Stimulated activated CD4-positive, alpha-beta T cell treated with anti-CD3 and anti-CD28 coated beads, Interleukin-12 subunit alpha, Interleukin-12 subunit beta, amount 100 ng/mL, for 24 hours (primary cell): ENCODE measurements at regions not wholly inside any gene's neighbourhood (a gene's known extent, or its start where the extent isn't known, plus 50 kb on each side); places are given as distances from the start of the nearest gene placed in this dataset.

ENCODE experiments used
- DNase-seq, 2 experiments: peaks; one replicate each; pipeline ENCODE4 v3.0.0-alpha.2; 2020; ENCODE audit warnings: low read depth in 2 of 2

DNA sequence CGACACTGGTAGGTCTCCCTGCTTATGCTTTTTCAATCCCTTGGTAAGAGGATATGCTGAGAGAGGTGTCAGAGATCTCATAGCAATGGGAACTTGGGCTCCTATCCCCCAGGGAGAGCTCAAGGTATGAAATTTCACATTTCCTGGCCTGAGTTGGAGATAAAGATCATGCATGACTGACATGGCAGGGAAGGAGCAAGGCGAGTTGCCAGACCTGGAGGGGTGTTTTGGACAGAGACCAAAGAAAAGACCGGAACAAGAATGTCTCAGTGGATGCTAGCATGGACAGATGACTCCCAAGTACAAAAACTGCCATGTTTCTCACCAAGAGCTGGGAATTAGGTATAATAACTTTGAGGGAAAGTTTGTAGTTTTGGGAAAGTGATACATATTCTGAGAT lies 334.1 kb upstream of the B3GALT2 start:
- no peak for DNase-seq

DNA sequence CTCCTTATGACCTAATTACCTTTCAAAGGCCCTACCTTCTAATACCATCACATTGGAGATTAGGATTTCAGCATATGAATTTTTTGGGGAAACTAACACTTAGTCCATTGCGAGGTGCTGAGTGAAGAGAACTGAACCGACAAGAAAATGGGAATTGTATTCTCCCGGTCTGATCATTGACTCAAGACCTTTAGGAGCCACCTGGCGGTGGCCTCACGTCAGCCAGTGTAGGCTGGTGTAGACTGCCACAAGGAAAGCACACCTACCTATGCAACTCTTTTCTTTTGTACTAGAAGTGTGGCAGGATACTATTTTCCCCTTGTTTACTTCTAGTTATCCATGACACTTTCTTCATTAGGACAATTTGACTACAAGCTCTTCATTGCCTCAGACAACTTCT lies 333.5 kb upstream of the B3GALT2 start:
- DNase-seq = no peak

DNA sequence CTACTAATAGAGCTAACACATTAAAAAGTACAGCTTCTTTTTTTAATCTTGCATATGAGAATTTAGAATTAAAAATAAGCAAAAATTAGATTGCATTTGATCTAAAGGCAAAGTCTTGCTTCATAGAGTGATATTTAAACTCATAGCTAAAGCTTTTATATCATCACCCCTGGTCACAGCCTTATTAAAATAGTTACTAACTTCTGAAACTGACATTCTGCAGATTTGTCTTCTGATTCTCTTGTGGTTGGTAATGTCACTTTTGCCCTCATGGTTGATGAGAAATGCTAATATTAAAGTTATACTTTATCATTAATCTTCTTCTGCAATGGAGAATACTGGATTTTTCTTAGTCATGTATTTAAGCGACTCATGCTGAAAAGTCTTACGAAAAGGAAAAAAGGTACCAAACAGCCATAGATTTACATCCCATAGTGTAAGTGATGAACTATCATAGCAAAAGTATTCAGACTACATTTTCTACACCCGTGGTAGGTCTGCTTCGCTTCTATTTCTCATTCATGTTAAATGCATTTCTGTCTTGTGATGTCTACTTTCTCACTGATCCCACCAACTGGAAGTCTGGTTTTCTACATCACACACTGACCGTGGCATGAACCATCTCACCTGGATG lies 330.5 kb upstream of the B3GALT2 start:
- no peak for DNase-seq

DNA sequence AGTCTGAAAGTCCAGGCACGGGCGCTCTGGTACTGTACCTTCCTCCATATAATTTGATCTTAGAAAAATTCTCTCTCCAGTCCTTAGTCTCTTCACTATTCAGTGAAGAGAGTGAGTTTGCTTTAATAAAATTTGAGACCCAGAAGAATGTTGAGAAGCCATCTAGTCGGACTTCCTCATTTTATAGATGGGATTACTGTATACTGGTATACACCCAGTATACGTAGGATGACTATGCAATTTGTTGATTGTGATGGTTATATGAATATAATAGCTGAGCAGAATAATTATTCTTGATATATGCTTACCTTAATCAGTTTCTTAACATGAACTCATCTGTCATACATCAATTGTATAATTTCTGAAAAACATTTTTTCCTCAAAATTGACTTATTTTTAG lies 328.0 kb upstream of the B3GALT2 start:
- no peak for DNase-seq

DNA sequence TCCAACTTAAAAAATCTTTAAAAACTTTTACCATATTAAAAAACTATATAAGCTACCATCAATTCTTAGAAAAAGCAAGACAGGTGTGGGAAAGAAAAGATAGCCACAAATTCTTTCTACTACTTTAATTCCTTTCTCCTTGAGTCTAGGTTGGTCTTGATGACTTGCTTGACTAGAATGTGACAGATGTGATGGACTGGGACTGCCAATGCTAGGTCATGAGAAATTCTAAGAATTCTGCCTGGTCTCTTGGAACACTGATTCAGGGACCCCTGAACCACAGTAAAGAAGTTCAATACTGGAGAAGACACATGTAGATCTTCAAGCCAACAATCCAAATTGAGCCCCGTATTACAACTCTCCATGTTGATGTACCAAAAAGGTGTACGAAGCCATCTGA lies 326.6 kb upstream of the B3GALT2 start:
- no peak for DNase-seq

DNA sequence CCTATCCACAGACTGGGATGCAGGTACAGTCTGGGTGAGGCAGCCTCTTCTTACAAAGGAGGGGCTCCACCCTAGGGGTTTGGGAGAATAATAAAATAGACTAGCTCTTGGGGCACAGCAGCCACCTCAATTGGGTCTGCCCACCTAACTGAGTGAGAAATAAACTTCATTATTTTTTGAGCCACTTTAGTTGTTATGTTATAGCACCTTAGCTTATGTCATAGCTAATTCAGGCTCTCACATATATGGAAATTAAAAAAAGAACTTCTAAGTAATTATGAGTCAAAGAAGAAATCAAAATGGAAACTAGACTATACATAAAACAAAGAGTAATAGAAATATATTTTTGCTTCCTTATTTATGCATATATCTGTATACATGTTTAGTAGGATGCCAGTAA lies 318.5 kb upstream of the B3GALT2 start:
- no peak for DNase-seq

DNA sequence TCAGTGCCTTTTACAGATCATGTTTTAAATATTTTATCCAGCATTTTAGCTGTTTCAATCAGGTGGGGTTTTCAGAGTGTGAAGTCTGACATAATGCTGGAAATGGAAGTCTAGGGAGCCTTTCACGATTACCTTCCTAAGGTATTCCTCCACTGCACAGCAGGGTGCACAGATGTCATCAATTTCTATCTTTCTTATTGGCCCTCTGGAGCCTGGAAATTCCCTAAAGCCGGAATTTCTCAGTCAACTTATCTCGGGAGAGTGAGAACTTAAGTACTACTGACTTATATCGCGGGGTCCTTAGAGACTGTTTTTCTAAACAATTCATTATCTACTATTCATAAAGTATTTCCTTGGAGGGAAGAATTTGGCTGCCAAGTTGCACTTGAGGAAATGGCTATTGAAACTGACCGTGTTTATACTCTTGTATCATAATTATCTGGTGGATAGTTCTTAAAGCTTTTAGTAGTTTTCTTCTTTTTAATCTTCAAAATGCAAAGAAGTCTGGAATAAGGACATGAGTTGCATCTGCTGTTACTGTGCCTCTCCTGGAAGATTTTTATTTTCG lies 311.8 kb upstream of the B3GALT2 start:
- no peak for DNase-seq

DNA sequence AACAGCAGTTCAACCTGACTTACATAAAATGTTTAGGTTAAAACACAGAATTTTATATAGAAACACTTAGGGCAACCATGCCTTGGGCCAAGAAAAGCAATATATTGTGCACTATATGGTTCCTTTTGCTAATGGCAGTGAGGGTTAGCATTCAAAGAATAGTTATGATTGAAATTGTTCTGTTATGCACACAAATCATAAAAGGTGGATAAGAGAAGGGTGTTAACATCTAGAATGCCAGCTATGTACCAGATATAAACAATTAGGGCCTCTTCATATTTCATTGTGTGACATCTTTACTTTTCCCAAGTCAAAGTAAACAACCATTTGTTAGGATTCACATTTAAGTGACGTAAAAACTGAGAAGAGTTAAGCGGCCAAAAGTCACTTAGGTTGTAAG lies 308.0 kb upstream of the B3GALT2 start:
- DNase-seq = no peak

DNA sequence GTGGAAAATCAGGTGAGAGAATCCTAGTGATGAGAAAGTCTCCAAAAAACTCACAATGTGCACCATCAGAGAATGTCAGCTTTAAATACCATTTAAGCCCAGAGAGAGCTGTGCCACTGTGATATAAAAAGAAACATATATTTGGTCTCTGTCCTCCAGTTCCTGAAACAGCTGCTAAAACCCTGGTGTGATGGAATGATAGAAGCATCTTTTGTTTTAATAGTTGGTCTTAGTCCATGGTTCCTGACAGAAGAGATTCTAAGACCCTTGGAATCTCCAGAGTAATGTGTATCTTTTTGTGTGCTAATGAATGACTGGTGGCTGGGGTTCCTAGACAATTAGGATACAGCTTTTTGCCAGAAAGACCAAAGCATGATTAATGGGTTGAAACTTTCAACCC lies 302.8 kb upstream of the B3GALT2 start:
- DNase-seq = no peak

DNA sequence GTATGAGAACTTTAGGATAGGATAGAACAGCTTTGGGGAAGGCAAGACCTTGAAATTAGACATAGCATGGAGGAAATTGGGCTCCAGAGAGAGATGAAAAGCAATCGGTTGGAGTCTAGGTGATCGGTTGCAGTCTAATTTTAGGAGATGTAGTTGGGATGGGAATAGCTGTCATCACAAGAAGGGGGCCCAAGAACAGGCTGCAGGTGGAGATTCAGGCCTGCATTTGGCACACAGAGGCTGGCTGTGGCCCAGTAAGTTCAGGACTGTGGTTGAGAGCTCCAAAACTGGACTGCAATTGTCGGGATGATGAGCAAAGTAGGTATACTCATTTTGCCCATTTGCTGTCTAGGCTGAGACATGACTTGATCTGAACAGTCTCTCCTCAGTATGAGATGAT lies 301.3 kb upstream of the B3GALT2 start:
- DNase-seq = no peak

DNA sequence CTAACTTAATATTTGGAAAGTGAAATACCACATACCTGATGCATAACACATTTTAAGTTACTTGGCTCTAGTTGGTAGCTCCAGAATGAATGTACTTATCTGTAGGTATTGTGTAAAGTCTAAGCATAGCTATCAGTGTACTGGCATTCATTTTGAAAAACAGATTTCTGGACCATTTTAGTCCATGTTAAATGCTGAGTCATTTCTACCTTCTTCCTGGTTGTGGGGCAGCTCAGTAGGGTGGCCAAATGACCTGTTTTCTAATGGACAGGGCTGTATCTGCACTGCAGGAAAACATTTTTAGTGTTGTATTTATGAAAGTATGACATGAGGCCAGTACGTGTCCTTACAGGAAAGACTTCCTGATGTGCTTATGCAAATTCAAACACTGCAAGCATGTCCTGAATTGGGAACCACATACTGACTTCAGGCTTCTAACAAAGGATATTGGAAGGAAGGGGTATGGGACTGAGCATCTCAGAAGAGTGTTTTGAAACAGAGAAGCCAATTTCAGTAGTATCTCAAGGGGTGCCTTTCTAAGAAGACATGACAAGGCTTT lies 300.3 kb upstream of the B3GALT2 start:
- DNase-seq = no peak

DNA sequence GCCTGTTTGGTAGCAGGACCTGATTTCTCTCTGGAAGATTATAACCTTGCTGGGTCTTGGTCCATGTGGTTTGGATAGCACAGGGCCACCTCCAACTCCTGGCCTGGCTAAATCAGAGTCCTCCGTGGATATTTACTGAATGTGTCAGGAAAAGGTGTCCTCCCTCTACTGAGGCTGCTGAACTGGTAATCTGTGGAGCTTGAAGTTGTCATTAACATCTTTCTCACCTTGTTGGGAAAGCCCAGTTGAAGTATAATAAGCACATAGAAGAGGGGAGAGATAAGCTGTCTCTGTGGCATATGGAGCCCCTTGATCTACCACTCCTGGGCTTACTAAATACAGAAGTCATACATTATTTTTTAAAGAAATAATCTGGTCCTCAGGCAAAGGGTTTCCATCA lies 294.3 kb upstream of the B3GALT2 start:
- DNase-seq = no peak

DNA sequence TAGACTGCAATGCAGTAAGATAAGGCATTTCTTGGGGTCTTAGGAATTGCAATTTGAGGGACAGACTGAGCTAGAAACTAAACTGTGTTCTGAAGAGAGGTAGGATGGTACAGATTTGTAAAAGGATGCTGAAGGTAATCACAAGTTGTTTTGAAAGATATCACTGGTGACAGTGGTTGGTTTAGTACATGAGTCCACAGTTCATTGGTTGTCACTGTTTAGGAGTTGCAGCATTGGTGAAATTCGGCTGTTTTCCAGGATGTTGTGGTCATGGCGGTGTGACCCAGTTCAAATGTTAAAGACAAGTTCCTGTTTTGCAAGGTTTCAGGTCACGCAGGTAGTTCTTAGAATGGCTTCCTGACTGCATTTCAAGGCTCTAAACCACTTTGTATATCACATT lies 292.8 kb upstream of the B3GALT2 start:
- peak; percentile 17 to 22 for DNase-seq

DNA sequence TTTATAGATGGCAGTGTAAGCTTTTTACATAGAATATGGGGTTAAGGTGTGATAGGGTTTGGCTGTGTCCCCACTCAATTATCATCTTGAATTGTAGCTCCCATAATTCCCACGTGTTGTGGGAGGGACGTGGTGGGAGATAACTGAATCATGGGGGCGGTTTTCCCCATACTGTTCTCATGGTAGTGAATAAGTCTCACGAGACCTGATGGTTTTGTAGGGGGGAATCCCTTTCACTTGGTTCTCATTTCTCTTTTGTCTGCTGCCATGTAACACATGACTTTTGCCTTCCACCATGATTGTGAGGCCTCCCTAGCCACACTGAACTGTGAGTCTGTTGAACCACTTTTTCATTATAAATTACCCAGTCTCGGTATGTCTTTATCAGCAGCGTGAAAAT lies 290.3 kb upstream of the B3GALT2 start:
- no peak for DNase-seq

DNA sequence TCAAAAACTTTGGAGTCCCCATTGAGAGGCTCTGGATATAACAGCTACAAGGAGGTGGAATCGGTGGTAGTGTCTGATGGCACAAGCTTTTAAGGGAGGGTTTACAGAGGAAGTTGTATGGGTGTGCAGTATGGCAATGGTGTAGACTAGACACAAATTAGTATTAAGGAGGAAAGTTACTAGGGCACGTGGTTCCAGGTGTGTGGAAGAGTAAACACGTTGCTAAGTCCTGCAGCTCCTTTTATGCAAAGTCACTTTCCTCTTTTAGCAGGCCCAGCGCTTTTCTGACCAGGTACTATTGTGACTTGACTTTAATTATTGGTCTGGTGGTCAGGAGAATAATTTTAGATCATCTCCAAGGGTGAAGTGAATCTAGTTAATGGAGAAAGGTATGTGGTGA lies 287.5 kb upstream of the B3GALT2 start:
- DNase-seq = no peak

DNA sequence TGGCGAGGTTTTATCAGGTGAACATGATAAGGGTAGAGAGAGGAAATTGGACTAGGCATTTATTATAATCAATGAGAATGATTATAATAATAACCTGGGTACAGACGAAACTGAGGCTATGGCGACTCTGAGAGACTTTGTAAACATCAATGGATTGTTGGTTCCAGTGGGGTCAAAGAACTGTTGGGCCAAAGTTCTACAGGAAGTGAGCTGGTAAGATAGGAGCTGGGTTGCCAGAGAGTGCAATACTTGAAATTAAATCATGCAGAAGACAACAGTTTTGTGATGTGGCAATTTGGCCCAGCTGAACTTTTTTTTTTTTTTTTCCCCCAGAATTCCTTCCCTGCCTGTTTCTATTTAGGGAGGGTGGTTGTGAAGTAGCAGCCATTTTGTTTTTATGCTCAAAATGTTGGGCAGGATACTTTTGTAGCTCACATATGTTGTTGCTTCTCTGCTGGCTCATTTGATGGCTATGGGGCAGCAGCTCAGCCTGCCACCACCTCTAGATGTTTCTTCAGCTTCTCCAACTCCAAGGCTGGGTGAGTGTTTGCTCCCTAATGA lies 286.5 kb upstream of the B3GALT2 start:
- DNase-seq = no peak

DNA sequence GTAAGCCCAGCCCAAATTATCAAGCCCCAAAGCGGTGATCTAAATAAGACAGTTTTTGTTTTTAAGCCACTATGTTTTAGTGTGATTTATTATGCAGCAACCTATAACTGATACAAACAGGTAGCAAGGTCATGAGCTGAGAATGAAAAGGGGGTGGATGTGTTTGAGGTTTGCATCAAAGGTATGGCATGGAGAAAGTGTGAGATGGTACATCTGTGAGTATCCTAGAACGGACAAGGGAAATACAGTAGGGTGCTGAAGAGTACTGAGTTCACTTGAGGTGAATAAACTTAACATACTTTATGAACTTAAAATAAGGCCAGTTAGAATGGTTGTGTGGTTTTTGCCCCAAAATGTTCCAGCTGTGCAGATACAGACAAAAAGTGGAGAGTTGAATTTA lies 286.0 kb upstream of the B3GALT2 start:
- DNase-seq = no peak

DNA sequence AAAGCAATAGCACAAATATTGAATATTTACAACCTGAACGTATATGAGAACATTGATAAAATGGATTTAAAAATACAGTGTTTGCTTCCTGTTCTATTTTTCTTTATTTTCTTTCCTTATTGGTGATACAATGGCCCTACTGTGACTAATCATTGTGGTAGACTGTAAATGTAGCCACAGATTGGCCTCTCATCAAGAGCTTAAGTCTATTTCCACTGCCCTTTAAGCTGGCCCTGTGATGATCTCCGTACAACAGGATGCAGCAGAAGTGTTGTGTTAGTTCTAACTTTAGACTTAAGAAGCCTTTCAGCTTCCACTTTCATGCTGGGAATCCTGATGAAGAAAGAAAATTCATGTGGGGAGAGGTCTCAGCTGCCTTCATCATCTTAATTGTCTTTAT lies 285.6 kb upstream of the B3GALT2 start:
- no peak for DNase-seq

DNA sequence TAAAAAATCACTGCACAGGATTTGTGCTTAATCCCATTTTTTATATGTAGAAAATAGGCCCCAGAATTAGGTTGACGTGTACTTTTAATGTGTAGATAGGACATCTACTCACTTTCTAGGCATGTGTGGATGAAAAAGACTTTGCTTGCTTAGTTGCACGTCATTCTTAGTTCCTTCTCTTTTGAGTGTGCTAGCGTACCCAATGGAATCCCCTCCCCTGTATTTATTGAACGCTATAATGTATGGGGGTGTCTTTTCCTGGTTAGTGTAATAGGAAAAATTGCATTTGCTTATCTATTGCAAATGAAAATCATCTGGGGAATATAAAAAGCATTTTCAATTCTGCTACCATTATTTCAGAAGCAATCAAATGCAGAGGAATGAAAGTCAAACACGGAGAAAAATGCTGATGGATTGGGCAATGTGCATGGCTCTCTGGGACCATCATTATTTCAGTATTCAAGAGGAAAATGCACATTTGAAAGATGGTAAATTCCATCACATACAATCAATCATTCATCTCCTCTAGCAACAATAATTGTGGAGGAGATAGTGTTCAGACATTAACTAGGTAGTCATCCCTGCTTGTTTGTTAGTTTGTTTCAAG lies 277.0 kb upstream of the B3GALT2 start:
- DNase-seq = no peak

DNA sequence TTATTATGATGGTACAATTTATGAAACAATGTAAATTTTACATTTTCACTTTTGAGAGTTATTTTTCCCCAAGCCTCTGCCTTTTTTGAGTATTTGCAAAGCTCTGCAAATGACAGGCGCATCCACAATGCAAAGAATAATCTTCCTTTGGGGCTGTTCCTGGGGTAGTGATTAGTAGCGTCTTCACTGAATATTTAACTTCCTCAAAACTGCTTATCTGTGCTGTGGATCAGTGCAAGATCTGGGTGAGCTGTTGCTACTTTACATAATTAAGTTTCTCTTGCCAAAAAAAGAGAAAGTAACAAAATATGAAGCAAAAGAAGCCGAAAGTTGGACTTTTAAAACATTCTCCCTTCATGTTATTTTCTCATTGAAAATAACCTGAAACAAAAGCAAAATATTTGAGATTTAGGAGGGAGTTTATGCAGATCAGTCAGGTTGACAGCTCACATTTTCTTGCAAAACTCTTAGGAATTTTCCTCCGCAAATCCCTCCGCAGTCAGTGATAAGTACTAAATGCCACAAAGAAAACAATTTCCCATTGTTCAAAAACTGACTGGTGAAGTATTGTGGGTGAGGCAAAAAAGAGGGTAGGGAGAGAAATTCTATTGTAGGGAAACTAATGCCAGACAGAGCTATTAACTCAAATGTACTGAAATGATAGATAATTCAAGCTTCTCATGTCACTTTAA lies 276.4 kb upstream of the B3GALT2 start:
- DNase-seq = no peak

DNA sequence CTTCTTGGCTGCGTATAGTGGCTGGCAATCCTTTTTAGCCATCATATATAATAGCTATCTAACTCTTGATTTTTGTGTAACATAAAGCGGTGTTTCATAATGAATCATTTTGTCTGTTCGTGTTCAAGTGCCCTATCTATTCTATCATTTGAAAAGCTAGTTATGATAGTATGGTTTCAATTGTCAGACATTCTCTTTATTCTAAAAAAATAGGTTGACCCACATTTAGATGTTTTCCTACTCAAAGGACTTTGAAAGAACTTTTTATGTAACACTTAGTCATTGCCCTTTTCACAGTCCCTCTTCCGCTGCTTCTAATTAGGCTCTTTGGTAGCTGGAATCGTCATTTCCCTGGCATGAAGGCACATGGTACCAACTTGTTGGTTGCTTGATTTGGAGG lies 272.2 kb upstream of the B3GALT2 start:
- no peak for DNase-seq

DNA sequence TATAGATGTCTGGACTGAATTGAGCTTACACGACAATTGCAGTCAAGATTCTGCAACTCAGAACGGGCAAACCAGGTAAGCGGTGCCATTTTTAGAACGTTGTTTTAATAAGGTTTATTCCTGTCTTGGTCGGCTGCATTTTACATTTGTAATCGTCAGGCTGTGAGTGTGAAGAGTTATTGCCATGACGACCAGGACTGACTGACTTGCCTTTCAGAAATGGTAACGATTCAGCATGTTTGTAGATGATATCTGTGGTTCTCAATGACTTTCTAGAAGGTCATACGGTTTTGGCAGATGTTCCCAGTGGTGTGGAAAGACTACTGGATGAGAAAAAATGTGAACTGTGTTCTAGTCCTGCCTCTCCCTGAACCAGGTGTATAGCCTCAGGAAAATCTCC lies 271.3 kb upstream of the B3GALT2 start:
- DNase-seq = no peak
